SJSA1 (cell line): ENCODE measurements at regions not wholly inside any gene's neighbourhood (a gene's known extent, or its start where the extent isn't known, plus 50 kb on each side); places are given as distances from the start of the nearest gene placed in this dataset.

Experiments used
- DNase-seq, 2 experiments: peaks; one replicate each; pipeline ENCODE4 v3.0.0-alpha.2; 2015 to 2020; ENCODE audit warnings: low spot score in 2 of 2, low read depth in 1 of 2
- H3K27ac ChIP-seq: fragments of 250-450 bp; sonication (Bioruptor Pico); 2 replicates; pipeline ENCODE4 v1.5.1; 2020; ENCODE audit warnings: mild to moderate bottlenecking, moderate library complexity
- H3K27me3 ChIP-seq: fragments of 250-450 bp; sonication (Bioruptor Pico); replicated peaks from 2 replicates; pipeline ENCODE4 v1.5.1; 2020; ENCODE audit warnings: mild to moderate bottlenecking, moderate library complexity
- H3K36me3 ChIP-seq: fragments of 250-450 bp; sonication (Bioruptor Pico); 2 replicates; pipeline ENCODE4 v1.5.1; 2020; ENCODE audit warnings: mild to moderate bottlenecking
- H3K4me1 ChIP-seq: fragments of 250-450 bp; sonication (Bioruptor Pico); replicated peaks from 2 replicates; pipeline ENCODE4 v1.6.1; 2021; ENCODE audit warnings: mild to moderate bottlenecking
- H3K4me3 ChIP-seq: fragments of 250-450 bp; sonication (Bioruptor Pico); 2 replicates; pipeline ENCODE4 v1.5.1; 2020; ENCODE audit warnings: mild to moderate bottlenecking
- H3K9me3 ChIP-seq: fragments of 250-450 bp; sonication (Bioruptor Pico); replicated peaks from 2 replicates; pipeline ENCODE4 v1.5.1; 2020; ENCODE audit warnings: mild to moderate bottlenecking

GRCh38 chr15:38652183-38652794 lies 87.7 kb upstream of the RASGRP1 start:
- DNase-seq = no peak
- Histone ChIP-seq H3K9me3 (0 out of 2 replicates have a peak, but pooled peaks cover 2% of the 10 kb centered on the region), H3K27me3 (0 out of 2 replicates have a peak, but pooled peaks cover 7% of the 10 kb centered on the region), H3K27ac (no peak overlapping the region), H3K4me1 (no peaks in the 10 kb centered on the region), H3K4me3 (no peak overlapping the region), H3K36me3 (no peaks in the 10 kb centered on the region)

- H3K27ac ChIP-seq = no peak overlapping the region
- no peak overlapping the region for H3K4me3 ChIP-seq
- H3K4me1 ChIP-seq = no peaks in the 10 kb centered on the region
- 0 out of 2 replicates have a peak, but pooled peaks cover 5% of the 10 kb centered on the region for H3K27me3 ChIP-seq
- DNase-seq = no peak
- H3K36me3 ChIP-seq = no peaks in the 10 kb centered on the region
- 0 out of 2 replicates have a peak, but pooled peaks cover 2% of the 10 kb centered on the region for H3K9me3 ChIP-seq
These were observed 88.4 kb upstream of the RASGRP1 start for GRCh38 chr15:38652998-38653397.

GRCh38 chr15:38658431-38658830 lies 93.8 kb upstream of the RASGRP1 start:
- Histone ChIP-seq H3K27ac (no peak overlapping the region), H3K27me3 (0 out of 2 replicates have a peak, but pooled peaks cover 2% of the 10 kb centered on the region), H3K36me3 (no peaks in the 10 kb centered on the region), H3K4me1 (no peaks in the 10 kb centered on the region), H3K4me3 (no peak overlapping the region), H3K9me3 (no peaks in the 10 kb centered on the region)
- DNase-seq = no peak

- Histone ChIP-seq H3K9me3 (no peaks in the 10 kb centered on the region), H3K4me3 (no peak overlapping the region), H3K27ac (no peak overlapping the region), H3K27me3 (0 out of 2 replicates have a peak, but pooled peaks cover 4% of the 10 kb centered on the region), H3K36me3 (no peaks in the 10 kb centered on the region), H3K4me1 (no peaks in the 10 kb centered on the region)
- DNase-seq = no peak
These were observed 96.1 kb upstream of the RASGRP1 start for GRCh38 chr15:38660738-38661137.

- Histone ChIP-seq H3K36me3 (no peaks in the 10 kb centered on the region), H3K27me3 (0 out of 2 replicates have a peak, but pooled peaks cover 4% of the 10 kb centered on the region), H3K4me1 (no peaks in the 10 kb centered on the region), H3K4me3 (no peak overlapping the region), H3K9me3 (no peaks in the 10 kb centered on the region), H3K27ac (no peak overlapping the region)
- DNase-seq = no peak
These were observed 97.6 kb upstream of the RASGRP1 start for GRCh38 chr15:38662033-38662802.

- Histone ChIP-seq H3K36me3 (no peaks in the 10 kb centered on the region), H3K4me3 (no peak overlapping the region)
These were observed 98.2 kb upstream of the RASGRP1 start for GRCh38 chr15:38662805-38663204.

GRCh38 chr15:38665586-38666305 lies 101.1 kb upstream of the RASGRP1 start:
- Histone ChIP-seq H3K36me3 (no peaks in the 10 kb centered on the region), H3K27ac (no peak overlapping the region), H3K4me1 (no peaks in the 10 kb centered on the region), H3K27me3 (peaks cover 7% of the 10 kb centered on the region; the same call in 1 of the 2 replicates), H3K4me3 (no peak overlapping the region), H3K9me3 (no peaks in the 10 kb centered on the region)
- no peak for DNase-seq

More at GRCh38 chr15:38662805-38663204, 98.2 kb upstream of the RASGRP1 start:
- H3K9me3 ChIP-seq = no peaks in the 10 kb centered on the region
- H3K27me3 ChIP-seq = 0 out of 2 replicates have a peak, but pooled peaks cover 4% of the 10 kb centered on the region
- H3K4me1 ChIP-seq = no peaks in the 10 kb centered on the region
- DNase-seq = no peak
- no peak overlapping the region for H3K27ac ChIP-seq

- DNase-seq = no peak
- Histone ChIP-seq H3K27me3 (peaks cover 7% of the 10 kb centered on the region; the same call in 1 of the 2 replicates), H3K9me3 (no peaks in the 10 kb centered on the region)
These were observed 102.4 kb upstream of the RASGRP1 start for GRCh38 chr15:38666865-38667510.

GRCh38 chr15:38667890-38668850 lies 103.6 kb upstream of the RASGRP1 start:
- Histone ChIP-seq H3K9me3 (no peaks in the 10 kb centered on the region), H3K36me3 (no peaks in the 10 kb centered on the region), H3K4me1 (no peaks in the 10 kb centered on the region), H3K27me3 (peaks cover 7% of the 10 kb centered on the region; the same call in 1 of the 2 replicates), H3K27ac (no peak overlapping the region), H3K4me3 (no peak overlapping the region)
- no peak for DNase-seq

More at GRCh38 chr15:38666865-38667510, 102.4 kb upstream of the RASGRP1 start:
- Histone ChIP-seq H3K4me3 (no peak overlapping the region), H3K4me1 (no peaks in the 10 kb centered on the region), H3K27ac (no peak overlapping the region), H3K36me3 (no peaks in the 10 kb centered on the region)

GRCh38 chr15:38668898-38669391 lies 104.3 kb upstream of the RASGRP1 start:
- Histone ChIP-seq H3K4me3 (no peak overlapping the region), H3K27me3 (peaks cover 7% of the 10 kb centered on the region; the same call in 1 of the 2 replicates), H3K27ac (no peak overlapping the region), H3K36me3 (no peaks in the 10 kb centered on the region), H3K4me1 (no peaks in the 10 kb centered on the region), H3K9me3 (no peaks in the 10 kb centered on the region)
- DNase-seq = no peak

- Histone ChIP-seq H3K4me3 (no peak overlapping the region), H3K36me3 (no peaks in the 10 kb centered on the region), H3K27me3 (peaks cover 3% of the 10 kb centered on the region; the same call in 1 of the 2 replicates), H3K9me3 (no peaks in the 10 kb centered on the region), H3K27ac (no peak overlapping the region), H3K4me1 (no peaks in the 10 kb centered on the region)
- DNase-seq = no peak
These were observed 105.8 kb upstream of the RASGRP1 start for GRCh38 chr15:38670128-38671005.

GRCh38 chr15:38671006-38671387 lies 106.4 kb upstream of the RASGRP1 start:
- DNase-seq = no peak
- Histone ChIP-seq H3K4me1 (no peaks in the 10 kb centered on the region), H3K9me3 (no peaks in the 10 kb centered on the region), H3K27me3 (peaks cover 3% of the 10 kb centered on the region; the same call in 1 of the 2 replicates), H3K36me3 (no peaks in the 10 kb centered on the region), H3K4me3 (no peak overlapping the region), H3K27ac (no peak overlapping the region)
